Glomerular endothelial cell (primary cell): ENCODE measurements at regions not wholly inside any gene's neighbourhood (a gene's known extent, or its start where the extent isn't known, plus 50 kb on each side); places are given as distances from the start of the nearest gene placed in this dataset.

Experiments
- DNase-seq: peaks from one replicate; pipeline ENCODE4 v3.0.0-alpha.2; 2011; ENCODE audit warnings: low read depth, low spot score; ENCODE audit errors: extremely low read depth

- DNase-seq = no peak
These were observed 290.8 kb upstream of the MPDZ start for GRCh38 chr9:13570068-13570974.

- no peak for DNase-seq
These were observed 290.1 kb upstream of the MPDZ start for GRCh38 chr9:13569602-13570067.

- no peak for DNase-seq
These were observed 289.5 kb upstream of the MPDZ start for GRCh38 chr9:13568841-13569601.

GRCh38 chr9:13568405-13568804 is 288.9 kb upstream of the MPDZ start:
- no peak for DNase-seq

- DNase-seq = no peak
These were observed 288.3 kb upstream of the MPDZ start for GRCh38 chr9:13567833-13568232.

GRCh38 chr9:13557746-13558145 is 278.3 kb upstream of the MPDZ start:
- no peak for DNase-seq

- no peak for DNase-seq
These were observed 277.2 kb upstream of the MPDZ start for GRCh38 chr9:13556656-13557055.

GRCh38 chr9:13555989-13556500 is 276.6 kb upstream of the MPDZ start:
- no peak for DNase-seq

GRCh38 chr9:13555516-13555915 is 276.0 kb upstream of the MPDZ start:
- no peak for DNase-seq

GRCh38 chr9:13554626-13555025 is 275.1 kb upstream of the MPDZ start:
- DNase-seq = no peak

GRCh38 chr9:13552606-13553215 is 273.2 kb upstream of the MPDZ start:
- DNase-seq = no peak

- no peak for DNase-seq
These were observed 271.0 kb upstream of the MPDZ start for GRCh38 chr9:13550519-13550918.

GRCh38 chr9:13548535-13548934 is 269.0 kb upstream of the MPDZ start:
- no peak for DNase-seq

- no peak for DNase-seq
These were observed 255.6 kb upstream of the MPDZ start for GRCh38 chr9:13535141-13535540.

- DNase-seq = no peak
These were observed 254.5 kb upstream of the MPDZ start for GRCh38 chr9:13534006-13534405.

- peak; percentile 48 for DNase-seq
These were observed 252.9 kb upstream of the MPDZ start for GRCh38 chr9:13532407-13532806.

GRCh38 chr9:13529321-13530104 is 250.0 kb upstream of the MPDZ start:
- no peak for DNase-seq

- no peak for DNase-seq
These were observed 244.8 kb upstream of the MPDZ start for GRCh38 chr9:13524245-13524644.

GRCh38 chr9:13520069-13520468 is 240.6 kb upstream of the MPDZ start:
- DNase-seq = no peak

GRCh38 chr9:13513716-13514444 is 234.4 kb upstream of the MPDZ start:
- no peak for DNase-seq
